GM23338 (cell line): ENCODE measurements at regions not wholly inside any gene's neighbourhood (a gene's known extent, or its start where the extent isn't known, plus 50 kb on each side); places are given as distances from the start of the nearest gene placed in this dataset.

Source experiments
- CREB1 ChIP-seq: fragments of 250-450 bp; sonication (Bioruptor Pico); IDR thresholded peaks from 2 replicates; pipeline ENCODE4 v1.5.0; 2020; ENCODE audit warnings: low read depth, mild to moderate bottlenecking, moderate library complexity
- JUNB ChIP-seq: IDR thresholded peaks from one replicate; pipeline ENCODE4 v1.6.1; 2016; ENCODE audit warnings: antibody characterized with exemption; ENCODE audit not compliant: unreplicated experiment
- POLR2AphosphoS5 ChIP-seq: IDR thresholded peaks from 2 replicates; pipeline ENCODE4 v1.6.1; 2016; ENCODE audit warnings: antibody characterized with exemption, low read depth
- ZNF331 ChIP-seq: fragments of 250-450 bp; sonication (Bioruptor Pico); IDR thresholded peaks from 2 replicates; pipeline ENCODE4 v1.5.0; 2020; ENCODE audit warnings: low read depth, mild to moderate bottlenecking, moderate library complexity
- ZNF462 ChIP-seq: fragments of 250-450 bp; sonication (Bioruptor Pico); IDR thresholded peaks from 2 replicates; pipeline ENCODE4 v1.5.0; 2020; ENCODE audit warnings: mild to moderate bottlenecking, moderate library complexity
- TF ChIP-seq, protein P1 (sequence below), 2 experiments: fragments of 200-600 bp in 1 of 2; sonication (generic) in 1 of 2; conservative IDR thresholded peaks; 2 replicates each; pipeline versions ENCODE4 v1.5.1 to v1.6.1; 2016 to 2017; ENCODE audit warnings: antibody characterized with exemption in 2 of 2, low read depth in 2 of 2, mild to moderate bottlenecking in 2 of 2, moderate library complexity in 1 of 2
- TF ChIP-seq, protein P2 (sequence below): IDR thresholded peaks from one replicate; pipeline ENCODE4 v1.6.1; 2018; ENCODE audit warnings: antibody characterized with exemption; ENCODE audit not compliant: unreplicated experiment

DNA sequence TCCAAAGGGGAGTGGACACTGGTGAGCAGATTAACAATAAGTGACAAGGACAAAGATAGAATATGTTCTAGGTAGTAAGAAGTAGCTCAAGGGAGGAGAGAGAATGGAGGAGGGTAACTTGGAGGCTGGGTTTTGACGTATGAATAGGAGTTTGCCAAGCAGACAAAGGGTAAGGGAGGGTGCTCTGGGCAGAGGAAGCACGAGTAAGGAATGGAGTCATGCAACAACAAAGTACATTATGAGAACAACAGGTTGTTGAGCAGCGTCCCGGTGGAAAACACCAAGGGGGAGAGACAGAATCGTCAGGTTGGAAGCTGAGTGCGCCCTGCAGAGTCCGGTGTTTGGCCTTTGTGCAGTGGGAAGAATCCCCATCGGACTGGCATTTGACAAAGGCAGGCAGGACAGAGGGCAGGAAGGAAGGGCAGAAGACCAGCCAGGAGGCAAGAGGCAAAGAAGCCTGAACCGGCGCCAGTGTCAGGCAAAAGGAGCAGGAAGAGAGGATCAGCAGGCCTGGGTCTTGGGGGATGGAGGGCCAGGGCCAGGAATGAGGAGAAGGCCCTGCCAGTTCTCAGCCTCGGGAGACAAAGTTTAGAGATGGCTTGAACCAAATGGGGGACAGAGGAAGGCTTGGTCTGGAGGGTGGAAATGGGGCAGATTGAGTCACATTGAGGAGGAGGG is 134.3 kb upstream of the TNRC6C start (continued):
- TF ChIP-seq ZNF462 (CRISPR knock-in tag): no peak
- no peak for TF ChIP-seq CREB1 (CRISPR knock-in tag)
- no peak for TF ChIP-seq POLR2AphosphoS5
- TF ChIP-seq, protein P1, sequence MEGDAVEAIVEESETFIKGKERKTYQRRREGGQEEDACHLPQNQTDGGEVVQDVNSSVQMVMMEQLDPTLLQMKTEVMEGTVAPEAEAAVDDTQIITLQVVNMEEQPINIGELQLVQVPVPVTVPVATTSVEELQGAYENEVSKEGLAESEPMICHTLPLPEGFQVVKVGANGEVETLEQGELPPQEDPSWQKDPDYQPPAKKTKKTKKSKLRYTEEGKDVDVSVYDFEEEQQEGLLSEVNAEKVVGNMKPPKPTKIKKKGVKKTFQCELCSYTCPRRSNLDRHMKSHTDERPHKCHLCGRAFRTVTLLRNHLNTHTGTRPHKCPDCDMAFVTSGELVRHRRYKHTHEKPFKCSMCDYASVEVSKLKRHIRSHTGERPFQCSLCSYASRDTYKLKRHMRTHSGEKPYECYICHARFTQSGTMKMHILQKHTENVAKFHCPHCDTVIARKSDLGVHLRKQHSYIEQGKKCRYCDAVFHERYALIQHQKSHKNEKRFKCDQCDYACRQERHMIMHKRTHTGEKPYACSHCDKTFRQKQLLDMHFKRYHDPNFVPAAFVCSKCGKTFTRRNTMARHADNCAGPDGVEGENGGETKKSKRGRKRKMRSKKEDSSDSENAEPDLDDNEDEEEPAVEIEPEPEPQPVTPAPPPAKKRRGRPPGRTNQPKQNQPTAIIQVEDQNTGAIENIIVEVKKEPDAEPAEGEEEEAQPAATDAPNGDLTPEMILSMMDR (conservative IDR thresholded peaks at IDR 0.05; ENCODE audit: low read depth in 2 of 2): no peak
- no peak for TF ChIP-seq ZNF331
- no peak for TF ChIP-seq JUNB
- TF ChIP-seq, protein P2, sequence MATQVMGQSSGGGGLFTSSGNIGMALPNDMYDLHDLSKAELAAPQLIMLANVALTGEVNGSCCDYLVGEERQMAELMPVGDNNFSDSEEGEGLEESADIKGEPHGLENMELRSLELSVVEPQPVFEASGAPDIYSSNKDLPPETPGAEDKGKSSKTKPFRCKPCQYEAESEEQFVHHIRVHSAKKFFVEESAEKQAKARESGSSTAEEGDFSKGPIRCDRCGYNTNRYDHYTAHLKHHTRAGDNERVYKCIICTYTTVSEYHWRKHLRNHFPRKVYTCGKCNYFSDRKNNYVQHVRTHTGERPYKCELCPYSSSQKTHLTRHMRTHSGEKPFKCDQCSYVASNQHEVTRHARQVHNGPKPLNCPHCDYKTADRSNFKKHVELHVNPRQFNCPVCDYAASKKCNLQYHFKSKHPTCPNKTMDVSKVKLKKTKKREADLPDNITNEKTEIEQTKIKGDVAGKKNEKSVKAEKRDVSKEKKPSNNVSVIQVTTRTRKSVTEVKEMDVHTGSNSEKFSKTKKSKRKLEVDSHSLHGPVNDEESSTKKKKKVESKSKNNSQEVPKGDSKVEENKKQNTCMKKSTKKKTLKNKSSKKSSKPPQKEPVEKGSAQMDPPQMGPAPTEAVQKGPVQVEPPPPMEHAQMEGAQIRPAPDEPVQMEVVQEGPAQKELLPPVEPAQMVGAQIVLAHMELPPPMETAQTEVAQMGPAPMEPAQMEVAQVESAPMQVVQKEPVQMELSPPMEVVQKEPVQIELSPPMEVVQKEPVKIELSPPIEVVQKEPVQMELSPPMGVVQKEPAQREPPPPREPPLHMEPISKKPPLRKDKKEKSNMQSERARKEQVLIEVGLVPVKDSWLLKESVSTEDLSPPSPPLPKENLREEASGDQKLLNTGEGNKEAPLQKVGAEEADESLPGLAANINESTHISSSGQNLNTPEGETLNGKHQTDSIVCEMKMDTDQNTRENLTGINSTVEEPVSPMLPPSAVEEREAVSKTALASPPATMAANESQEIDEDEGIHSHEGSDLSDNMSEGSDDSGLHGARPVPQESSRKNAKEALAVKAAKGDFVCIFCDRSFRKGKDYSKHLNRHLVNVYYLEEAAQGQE: no peak
